Upper lobe of left lung (tissue), 6 donors: ENCODE measurements at regions not wholly inside any gene's neighbourhood (a gene's known extent, or its start where the extent isn't known, plus 50 kb on each side); places are given as distances from the start of the nearest gene placed in this dataset.

Source experiments
- ATAC-seq, 2 donors: fragments of 200-7000 bp; cut with Tn5 transposase; one replicate each; pipeline ENCODE4 v1.9.1; 2022; ENCODE audit warnings: mild to moderate bottlenecking in 2 of 2, moderate library complexity in 2 of 2; ENCODE audit not compliant: low FRiP score in 2 of 2
- DNase-seq, 2 donors: peaks; one replicate each; pipeline ENCODE4 v3.0.0-alpha.2; 2019 to 2020
- H3K27ac ChIP-seq, 4 donors: fragments of 200-600 bp; sonication (generic); one replicate each; pipeline ENCODE4 v1.5.1; 2016 to 2019
- H3K27me3 ChIP-seq, 4 donors: fragments of 200-600 bp; sonication (generic); one replicate each; pipeline ENCODE4 v1.5.1; 2017 to 2019
- H3K36me3 ChIP-seq, 4 donors: fragments of 200-600 bp; sonication (generic); one replicate each; pipeline ENCODE4 v1.5.1; 2016 to 2019
- H3K4me1 ChIP-seq, 4 donors: fragments of 200-600 bp; sonication (generic); one replicate each; pipeline ENCODE4 v1.5.1; 2018 to 2019
- H3K4me3 ChIP-seq, 4 donors: fragments of 200-600 bp; sonication (generic); one replicate each; pipeline ENCODE4 v1.5.1; 2017 to 2019; ENCODE audit warnings: mild to moderate bottlenecking in 2 of 4, moderate library complexity in 1 of 4
- H3K9me3 ChIP-seq, 4 donors: fragments of 200-600 bp; sonication (generic); one replicate each; pipeline ENCODE4 v1.5.1; 2018 to 2019
- EP300 ChIP-seq, 4 donors: sonication (generic); formaldehyde crosslinking; IDR thresholded peaks; one replicate each; pipeline ENCODE4 v1.5.1; 2017; ENCODE audit warnings: antibody characterized with exemption in 4 of 4, control low read depth in 2 of 4
- POLR2A ChIP-seq, 4 donors: fragments of 450-650 bp; IDR thresholded peaks; one replicate each; pipeline ENCODE4 v1.5.1; 2016 to 2017; ENCODE audit warnings: antibody characterized with exemption in 4 of 4, mild to moderate bottlenecking in 2 of 4
- POLR2AphosphoS5 ChIP-seq, 2 donors: sonication (generic); formaldehyde crosslinking; IDR thresholded peaks; one replicate each; pipeline ENCODE4 v1.5.1; 2017; ENCODE audit warnings: antibody characterized with exemption in 2 of 2
- WGBS, 2 donors: methylation state at CpG; one replicate each; pipeline ENCODE4 v1.1.5; 2017 to 2018; 5-methylcytosine and 5-hydroxymethylcytosine counted together
- TF ChIP-seq, protein P1 (sequence below), 6 experiments: fragments of 450-650 bp in 4 of 6; fragments of 200-600 bp in 2 of 6; sonication (generic) in 2 of 6; IDR thresholded peaks; one replicate each; pipeline ENCODE4 v1.5.1; 2016 to 2019; ENCODE audit warnings: antibody characterized with exemption in 6 of 6
- donor health status: DM: no; HTN: no; CAD: no; lungs with moderate emphysema.
- donor health status: DM: no; HTN: yes; CAD: no; lungs with severe emphysema.

DNA sequence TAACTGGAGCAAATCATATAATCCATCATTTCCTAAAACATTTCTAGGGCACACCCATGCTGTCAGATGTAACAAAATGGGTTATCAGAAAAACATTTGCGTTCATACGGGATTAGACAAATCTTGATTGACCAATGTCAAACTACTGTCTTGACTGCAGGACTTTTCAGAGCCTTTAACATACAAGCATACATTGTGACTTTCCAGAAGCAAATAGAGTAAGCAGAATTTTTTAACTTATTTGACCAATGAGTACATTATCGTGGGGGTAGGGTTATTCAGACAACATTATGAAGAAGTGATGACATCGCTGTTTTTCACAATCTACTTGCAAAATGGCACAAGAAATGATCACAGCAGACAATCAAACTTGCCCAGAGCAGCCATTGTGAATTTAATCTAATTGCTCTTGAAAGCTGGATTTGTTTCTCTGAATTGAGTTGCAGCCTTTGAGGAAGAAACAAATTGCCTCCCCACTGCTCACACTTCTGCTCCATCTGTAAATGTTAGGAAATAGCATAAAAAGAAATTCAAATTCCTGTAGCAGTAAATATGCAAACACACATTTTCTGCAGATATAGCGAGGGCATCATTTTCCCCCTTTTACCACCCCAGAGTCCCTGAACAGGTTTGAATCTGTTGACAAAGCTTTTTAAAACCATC lies 133.0 kb upstream of the DOK5 start:
- no peak overlapping the region for H3K27ac ChIP-seq
- H3K4me3 ChIP-seq, result no peak overlapping the region
- no peaks in the 10 kb centered on the region for H3K9me3 ChIP-seq
- TF ChIP-seq POLR2AphosphoS5 (IDR thresholded peaks at IDR 0.05), result no peak
- peaks cover 0 to 2% (median 0%) of the 10 kb centered on the region in 4 donors for H3K4me1 ChIP-seq
- H3K27me3 ChIP-seq, result no peaks in the 10 kb centered on the region
- WGBS, 2 donors, result 89 to 90% methylated on average over 5 of the region's 5 CpGs
- DNase-seq, result no peak
- no peaks in the 10 kb centered on the region for H3K36me3 ChIP-seq
- no peak for ATAC-seq

DNA sequence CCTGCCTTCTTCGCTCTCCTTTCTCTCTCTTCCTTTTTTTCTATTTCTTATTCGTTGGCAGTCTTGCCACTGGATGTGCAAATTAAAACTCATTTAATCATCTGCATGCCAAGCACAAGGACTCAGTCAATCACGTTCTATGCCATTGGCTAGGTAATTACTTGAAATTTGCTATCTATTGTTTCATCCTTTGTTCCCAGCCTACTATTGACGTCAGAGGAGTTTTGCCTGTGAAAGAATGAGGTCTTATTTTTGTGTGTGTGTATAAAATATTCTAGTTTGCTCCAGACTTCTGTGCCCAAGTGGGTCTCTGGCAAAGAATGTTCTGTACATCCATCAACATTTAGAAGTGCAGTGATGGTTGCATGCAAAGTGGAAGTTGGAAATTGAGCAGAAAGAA lies 132.3 kb upstream of the DOK5 start:
- Histone ChIP-seq H3K36me3 (no peaks in the 10 kb centered on the region), H3K9me3 (no peaks in the 10 kb centered on the region), H3K4me1 (peaks cover 0 to 2% (median 0%) of the 10 kb centered on the region in 4 donors), H3K27me3 (no peaks in the 10 kb centered on the region), H3K27ac (no peak overlapping the region), H3K4me3 (no peak overlapping the region)
- DNase-seq (no peak), ATAC-seq (no peak)
- WGBS, 2 donors, result 69% methylated on average over 4 of the region's 4 CpGs
- TF ChIP-seq POLR2A (IDR thresholded peaks at IDR 0.05), result no peak
- TF ChIP-seq POLR2AphosphoS5 (IDR thresholded peaks at IDR 0.05), result no peak
- no peak for TF ChIP-seq EP300 (IDR thresholded peaks at IDR 0.05)
- TF ChIP-seq, protein P1, sequence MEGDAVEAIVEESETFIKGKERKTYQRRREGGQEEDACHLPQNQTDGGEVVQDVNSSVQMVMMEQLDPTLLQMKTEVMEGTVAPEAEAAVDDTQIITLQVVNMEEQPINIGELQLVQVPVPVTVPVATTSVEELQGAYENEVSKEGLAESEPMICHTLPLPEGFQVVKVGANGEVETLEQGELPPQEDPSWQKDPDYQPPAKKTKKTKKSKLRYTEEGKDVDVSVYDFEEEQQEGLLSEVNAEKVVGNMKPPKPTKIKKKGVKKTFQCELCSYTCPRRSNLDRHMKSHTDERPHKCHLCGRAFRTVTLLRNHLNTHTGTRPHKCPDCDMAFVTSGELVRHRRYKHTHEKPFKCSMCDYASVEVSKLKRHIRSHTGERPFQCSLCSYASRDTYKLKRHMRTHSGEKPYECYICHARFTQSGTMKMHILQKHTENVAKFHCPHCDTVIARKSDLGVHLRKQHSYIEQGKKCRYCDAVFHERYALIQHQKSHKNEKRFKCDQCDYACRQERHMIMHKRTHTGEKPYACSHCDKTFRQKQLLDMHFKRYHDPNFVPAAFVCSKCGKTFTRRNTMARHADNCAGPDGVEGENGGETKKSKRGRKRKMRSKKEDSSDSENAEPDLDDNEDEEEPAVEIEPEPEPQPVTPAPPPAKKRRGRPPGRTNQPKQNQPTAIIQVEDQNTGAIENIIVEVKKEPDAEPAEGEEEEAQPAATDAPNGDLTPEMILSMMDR (IDR thresholded peaks at IDR 0.05), result no peak

DNA sequence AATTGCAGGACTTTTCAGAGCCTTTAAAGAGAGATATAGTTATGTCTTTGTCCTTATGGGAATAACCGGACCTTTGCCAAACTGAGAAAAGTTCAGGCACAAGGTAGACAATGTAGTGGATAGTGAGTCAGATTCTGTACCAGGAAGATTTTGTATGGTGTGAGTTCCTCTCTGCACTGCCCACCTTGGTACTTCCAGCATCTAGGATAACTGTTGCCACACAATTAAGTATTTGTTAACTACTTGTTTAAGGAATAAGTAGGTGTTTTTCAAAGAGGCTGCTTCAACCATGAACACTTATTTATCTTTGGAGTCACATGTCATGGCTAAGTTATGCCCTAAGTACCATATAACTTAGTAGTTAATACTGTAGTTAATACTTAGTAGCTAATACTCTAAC lies 131.8 kb upstream of the DOK5 start:
- WGBS, 2 donors, result 71 to 76% methylated on average over 1 of the region's 1 CpG

DNA sequence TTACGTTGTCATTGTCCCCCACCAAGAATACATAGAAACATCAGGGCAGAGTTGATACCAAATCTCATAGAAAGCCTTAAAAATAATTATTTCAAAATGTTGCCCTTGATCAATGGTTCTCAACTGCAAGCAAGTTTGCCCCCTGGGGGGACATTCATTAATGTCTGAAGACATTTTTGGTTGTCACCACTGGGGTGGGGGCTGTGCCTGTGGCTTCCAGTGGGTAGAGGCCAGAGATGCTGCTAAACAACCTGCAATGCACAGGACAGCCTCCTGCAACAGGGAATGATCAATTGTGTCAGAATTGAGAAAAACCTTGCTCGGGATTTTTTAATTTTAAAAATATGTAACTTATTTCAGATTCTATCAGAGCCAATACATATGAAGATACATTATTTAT lies 130.6 kb upstream of the DOK5 start:
- Histone ChIP-seq H3K4me3 (no peak overlapping the region), H3K36me3 (no peaks in the 10 kb centered on the region), H3K4me1 (peaks cover 0 to 2% (median 0%) of the 10 kb centered on the region in 4 donors), H3K27ac (no peak overlapping the region), H3K9me3 (no peaks in the 10 kb centered on the region), H3K27me3 (no peaks in the 10 kb centered on the region)
- ATAC-seq (no peak), DNase-seq (no peak)
- WGBS, 2 donors, result 66 to 74% methylated on average over 2 of the region's 2 CpGs
- TF ChIP-seq POLR2AphosphoS5 (IDR thresholded peaks at IDR 0.05) (no peak), EP300 (IDR thresholded peaks at IDR 0.05) (no peak), POLR2A (IDR thresholded peaks at IDR 0.05) (no peak)
- TF ChIP-seq, protein P1 (IDR thresholded peaks at IDR 0.05), result no peak

More for the DNA sequence above, 131.8 kb upstream of the DOK5 start:
- no peak for ATAC-seq
- Histone ChIP-seq H3K4me1 (peaks cover 0 to 2% (median 0%) of the 10 kb centered on the region in 4 donors), H3K27me3 (no peaks in the 10 kb centered on the region), H3K36me3 (no peaks in the 10 kb centered on the region), H3K27ac (no peak overlapping the region), H3K9me3 (no peaks in the 10 kb centered on the region), H3K4me3 (no peak overlapping the region)
- TF ChIP-seq EP300 (IDR thresholded peaks at IDR 0.05), result peak in 1 of 4 donors; percentile 35
- TF ChIP-seq POLR2A (IDR thresholded peaks at IDR 0.05), result no peak
- DNase-seq, result no peak

DNA sequence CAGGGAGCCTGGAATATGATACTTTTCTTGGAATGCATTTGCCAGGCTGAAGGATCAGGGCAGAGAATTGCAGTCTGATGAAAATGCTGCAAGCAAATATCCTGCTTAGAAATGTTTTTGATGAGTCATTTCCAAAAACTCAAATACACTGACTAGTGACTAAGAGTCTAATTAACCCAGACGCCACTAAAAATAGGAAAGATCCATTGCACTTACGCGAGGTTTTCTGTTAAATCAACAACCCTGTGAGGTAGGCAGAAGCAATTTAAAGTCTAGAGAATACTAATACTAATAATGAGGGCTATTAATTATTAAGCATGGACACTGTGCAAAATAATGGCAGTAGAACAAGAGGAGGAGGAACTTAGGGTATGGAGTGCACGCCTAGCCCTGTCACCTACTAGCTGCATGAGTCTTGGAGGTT lies 130.1 kb upstream of the DOK5 start:
- Histone ChIP-seq H3K27me3 (no peaks in the 10 kb centered on the region), H3K4me1 (peaks cover 0 to 2% (median 0%) of the 10 kb centered on the region in 4 donors), H3K27ac (no peak overlapping the region), H3K36me3 (no peaks in the 10 kb centered on the region), H3K4me3 (no peak overlapping the region), H3K9me3 (no peaks in the 10 kb centered on the region)
- TF ChIP-seq POLR2A (IDR thresholded peaks at IDR 0.05) (no peak), EP300 (IDR thresholded peaks at IDR 0.05) (no peak), POLR2AphosphoS5 (IDR thresholded peaks at IDR 0.05) (no peak)
- TF ChIP-seq, protein P1 (IDR thresholded peaks at IDR 0.05), result no peak
- 41 to 62% methylated on average over 4 of the region's 4 CpGs for WGBS, 2 donors
- DNase-seq (no peak), ATAC-seq (peak in 1 of 2 donors; percentile 48)

DNA sequence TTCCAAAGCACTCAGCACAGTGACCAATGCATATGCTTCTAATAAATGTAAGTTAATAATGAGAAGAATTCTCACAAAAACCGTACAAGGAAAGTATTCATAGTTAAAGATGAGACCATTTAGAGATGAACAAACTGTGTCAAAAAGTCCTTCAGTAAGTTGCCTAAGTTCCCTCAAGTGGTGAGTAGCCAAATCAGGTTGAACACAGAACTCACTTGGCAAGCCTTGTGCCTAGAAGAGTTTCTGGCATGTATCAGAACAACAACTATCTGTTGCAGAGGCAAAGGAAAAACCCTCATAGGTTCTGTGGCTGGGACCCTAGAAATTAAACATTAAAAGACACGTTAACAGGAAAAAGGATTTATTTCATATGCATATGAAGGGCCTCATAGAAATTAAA lies 129.6 kb upstream of the DOK5 start:
- no peak for DNase-seq
- Histone ChIP-seq H3K27ac (no peak overlapping the region), H3K27me3 (no peaks in the 10 kb centered on the region), H3K36me3 (no peaks in the 10 kb centered on the region), H3K4me3 (no peak overlapping the region), H3K4me1 (no peaks in the 10 kb centered on the region), H3K9me3 (no peaks in the 10 kb centered on the region)
- TF ChIP-seq POLR2A (IDR thresholded peaks at IDR 0.05) (no peak), POLR2AphosphoS5 (IDR thresholded peaks at IDR 0.05) (no peak), EP300 (IDR thresholded peaks at IDR 0.05) (no peak)
- TF ChIP-seq, protein P1 (IDR thresholded peaks at IDR 0.05), result no peak
- 70 to 76% methylated on average over 2 of the region's 2 CpGs for WGBS, 2 donors
- no peak for ATAC-seq
